Activated naive CD4-positive, alpha-beta T cell treated with Interleukin-2 at 50 U/mL for 16 hours (primary cell): ENCODE measurements at regions not wholly inside any gene's neighbourhood (a gene's known extent, or its start where the extent isn't known, plus 50 kb on each side); places are given as distances from the start of the nearest gene placed in this dataset.
"Not testable (repeated sequence)": the region's sequence is repeated elsewhere in the genome, so short reads cannot be mapped to it uniquely, and the experiment has no call there.

ENCODE experiments used
- DNase-seq: peaks from one replicate; pipeline ENCODE4 v3.0.0-alpha.2; 2020

DNA sequence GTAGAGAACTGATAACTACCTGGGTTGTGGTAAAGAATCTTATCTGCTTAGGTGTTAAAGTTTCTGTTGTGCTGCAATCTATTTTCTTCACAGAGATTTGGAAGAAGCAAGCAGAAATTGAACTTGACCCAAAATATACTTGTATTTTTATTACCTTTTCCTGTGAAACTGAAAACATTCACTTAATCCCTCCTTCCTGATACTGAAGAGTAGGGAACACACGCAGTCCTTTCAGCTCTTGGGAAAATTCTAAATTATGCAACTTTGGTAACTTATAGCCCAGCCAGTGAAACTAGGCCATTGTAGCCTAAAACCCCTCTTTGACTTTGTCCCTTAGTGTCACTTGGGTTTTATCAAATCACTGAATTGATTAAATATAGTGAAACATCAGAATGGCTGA, 128.4 kb upstream of the MEIS1 start:
- no peak for DNase-seq

DNA sequence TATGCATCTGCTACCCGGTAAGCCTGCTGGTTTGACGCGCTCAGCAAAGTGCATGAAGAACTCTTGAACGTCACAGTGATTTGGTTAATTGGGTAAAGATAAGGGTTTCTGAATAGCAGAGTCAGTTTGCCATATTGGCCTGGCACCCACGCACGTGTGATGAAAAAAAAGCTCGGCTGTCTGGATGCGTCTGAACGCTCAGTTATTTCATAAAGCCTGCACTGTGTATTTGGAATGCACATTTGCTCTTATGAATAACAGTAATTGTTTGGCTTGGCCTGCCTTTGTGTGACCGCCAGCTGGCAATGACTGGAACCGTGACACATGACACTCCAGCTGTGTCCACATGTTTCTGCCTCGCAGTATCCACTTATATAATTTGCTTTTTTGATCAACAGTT, 129.2 kb upstream of the MEIS1 start:
- DNase-seq, result no peak

DNA sequence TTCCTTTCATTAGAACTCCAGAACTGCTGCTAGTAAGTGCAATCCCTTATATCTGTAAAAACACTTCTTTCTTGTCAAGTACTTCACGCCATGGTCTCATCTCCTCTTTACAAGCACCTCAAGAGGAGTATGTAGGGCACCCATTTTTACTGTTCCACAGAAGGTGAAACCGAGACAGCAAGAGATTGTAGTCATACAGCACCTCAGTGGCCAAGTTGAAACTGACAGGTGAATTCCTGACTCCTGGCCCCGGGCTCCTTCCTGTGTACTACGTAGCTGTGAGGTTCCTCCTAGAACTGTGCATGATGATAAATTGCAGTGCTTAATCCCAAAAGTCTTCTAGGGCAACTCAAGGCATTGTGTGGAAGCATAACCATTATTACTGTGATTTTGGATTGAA, 131.5 kb upstream of the MEIS1 start:
- no peak for DNase-seq

DNA sequence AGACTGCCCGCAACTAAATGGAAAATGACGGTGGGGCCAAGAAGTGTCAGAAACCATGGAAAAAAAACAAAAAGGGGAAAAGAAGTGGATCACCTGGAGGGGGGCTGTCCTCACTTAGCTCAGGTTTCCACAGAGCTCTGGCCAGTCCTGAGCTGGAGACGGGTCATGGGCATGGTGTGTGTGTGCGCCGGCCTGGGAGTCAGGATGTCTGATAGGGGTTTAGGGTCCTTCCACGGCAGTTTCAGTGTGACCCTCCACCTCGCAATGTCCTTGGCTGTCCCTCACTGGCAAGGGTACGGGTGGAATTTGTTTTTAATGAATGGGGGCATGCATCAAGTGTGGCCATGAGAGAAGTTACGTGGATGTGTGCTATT, 133.2 kb upstream of the MEIS1 start:
- DNase-seq, result no peak

DNA sequence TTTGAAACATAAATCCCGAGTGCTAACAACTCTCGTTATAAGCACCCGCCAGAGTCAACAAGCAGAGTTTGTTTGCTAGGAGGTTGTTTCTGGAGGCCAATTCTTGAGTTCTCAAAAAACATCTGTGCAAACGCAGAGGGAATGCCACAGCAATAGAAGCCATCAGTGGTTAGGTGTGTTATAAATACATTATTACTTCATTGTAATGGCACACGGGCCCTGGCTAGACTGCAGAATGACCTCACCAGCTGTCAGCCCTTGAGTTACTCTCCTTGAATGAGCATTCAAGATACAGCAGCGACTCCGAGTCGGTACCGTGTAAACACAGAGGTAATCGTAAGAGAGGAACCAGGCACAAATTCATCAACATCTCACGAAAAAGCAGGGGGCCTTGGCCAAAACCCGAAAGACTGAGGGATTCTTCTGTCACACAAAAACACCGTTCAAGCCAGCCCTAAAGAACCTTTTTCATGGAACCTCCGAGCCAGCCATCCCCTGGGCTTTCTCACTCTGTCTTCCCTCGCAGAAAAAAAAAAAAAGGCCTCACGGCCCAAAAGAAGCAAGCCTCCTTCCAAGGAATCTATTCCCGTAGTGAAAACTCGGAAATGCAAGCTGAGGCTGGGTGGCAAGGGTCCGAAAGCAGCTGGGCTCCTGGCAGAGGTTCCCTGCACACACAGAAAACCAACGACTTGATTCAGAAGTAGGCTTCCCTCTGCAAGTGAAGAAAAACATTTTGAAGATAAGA, 133.7 kb upstream of the MEIS1 start:
- no peak for DNase-seq

DNA sequence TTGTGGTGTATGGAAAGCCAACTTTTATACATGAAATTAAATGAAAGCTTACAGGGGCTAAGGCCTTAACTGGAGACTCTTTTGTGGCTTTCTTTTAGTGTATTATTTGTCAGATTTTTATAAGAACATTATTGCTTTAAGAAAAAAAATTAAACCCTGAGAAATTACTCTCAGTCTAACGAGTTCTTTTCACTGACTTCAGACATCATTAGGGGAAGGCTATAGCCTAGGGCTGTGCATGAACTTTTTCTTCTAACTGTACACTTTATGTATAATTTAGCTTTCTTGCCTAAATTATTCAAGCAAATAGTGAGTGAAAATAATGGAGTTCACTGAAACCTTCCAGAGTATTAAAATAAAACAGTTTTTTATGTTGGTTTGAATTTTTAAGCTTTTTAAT, 151.1 kb upstream of the MEIS1 start:
- DNase-seq, result no peak

DNA sequence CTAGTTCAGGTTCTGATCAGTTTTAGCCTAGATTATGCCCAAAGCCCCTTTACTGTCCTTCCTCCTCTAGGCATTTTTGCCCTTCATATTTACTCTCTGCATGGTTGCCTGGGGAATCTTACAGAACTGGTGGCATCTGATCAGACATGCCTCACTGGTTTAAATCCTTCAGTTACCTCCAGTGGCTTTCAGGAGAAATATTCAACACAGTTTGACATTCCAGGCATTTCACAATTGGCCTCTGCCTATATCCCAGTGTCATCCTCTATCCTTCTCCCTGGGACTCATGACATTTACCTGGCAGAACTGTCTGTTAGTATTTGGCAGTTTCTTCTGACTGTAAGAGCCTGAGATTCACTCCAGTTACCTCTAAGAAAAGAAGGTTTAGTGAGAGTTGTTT, 152.9 kb upstream of the MEIS1 start:
- no peak for DNase-seq

DNA sequence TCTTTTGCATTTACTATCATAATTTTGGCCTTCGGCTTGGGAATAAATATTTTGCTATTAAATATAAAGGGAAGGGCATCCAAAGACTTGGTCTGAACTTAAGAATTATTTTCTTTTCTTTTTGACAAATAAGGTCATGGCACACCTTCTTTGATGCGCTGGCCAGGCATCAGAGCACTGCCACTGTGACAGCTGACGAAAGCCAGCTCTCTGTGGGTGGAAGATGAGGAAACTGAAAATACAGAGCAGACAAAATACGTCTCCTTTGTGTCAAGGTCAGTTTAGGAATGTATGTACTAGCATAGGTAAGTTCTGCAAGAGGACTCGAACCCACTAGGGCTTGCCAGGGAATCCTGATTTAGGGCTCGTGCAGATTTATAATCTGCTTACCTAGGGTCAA, 155.9 kb upstream of the MEIS1 start:
- DNase-seq, result no peak

DNA sequence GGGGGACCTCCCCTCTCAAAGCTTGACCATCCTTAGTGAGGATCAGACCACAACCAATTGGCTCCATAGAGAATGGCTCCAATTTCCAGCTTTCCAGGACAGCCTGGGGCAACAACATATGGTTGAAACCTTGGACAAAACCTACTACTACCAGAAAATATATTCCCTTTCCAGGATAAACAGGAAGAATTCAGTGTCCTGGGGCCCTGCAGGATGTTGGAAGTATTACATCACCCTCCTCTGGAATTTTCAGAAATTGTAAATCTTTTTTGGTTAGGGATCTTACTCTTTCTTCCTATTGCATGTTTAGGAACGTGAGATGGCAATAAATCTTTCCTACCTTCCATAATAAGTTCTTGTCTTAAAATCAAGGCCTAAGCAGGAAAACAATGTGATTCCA, 158.9 kb upstream of the MEIS1 start:
- DNase-seq, result no peak

DNA sequence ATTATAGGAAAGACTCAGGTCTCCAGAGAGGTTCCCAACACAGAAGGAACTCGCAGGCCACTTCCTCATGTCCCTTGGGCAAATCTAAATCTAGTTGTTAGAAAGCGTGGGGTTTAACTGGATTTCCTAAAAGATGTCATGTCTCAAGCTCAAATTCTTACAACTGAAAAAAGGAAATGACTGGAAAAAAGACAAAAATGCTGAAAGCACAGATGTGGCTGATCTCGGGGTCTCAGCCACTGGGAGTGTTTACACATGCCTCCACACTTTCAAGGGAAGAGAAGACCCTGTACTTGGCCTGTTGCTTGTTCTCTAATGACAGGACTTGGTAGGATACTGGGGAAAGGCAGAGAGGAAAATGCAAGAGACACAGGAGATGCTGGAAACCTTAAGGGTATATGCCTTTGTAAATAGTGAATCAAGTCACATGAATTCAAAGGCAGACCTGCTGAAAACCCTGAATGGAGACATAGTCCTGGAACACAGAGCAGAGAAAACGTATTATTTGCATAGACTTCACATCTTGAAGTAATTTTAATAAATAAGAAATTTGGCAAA, 160.9 kb upstream of the MEIS1 start:
- no peak for DNase-seq

DNA sequence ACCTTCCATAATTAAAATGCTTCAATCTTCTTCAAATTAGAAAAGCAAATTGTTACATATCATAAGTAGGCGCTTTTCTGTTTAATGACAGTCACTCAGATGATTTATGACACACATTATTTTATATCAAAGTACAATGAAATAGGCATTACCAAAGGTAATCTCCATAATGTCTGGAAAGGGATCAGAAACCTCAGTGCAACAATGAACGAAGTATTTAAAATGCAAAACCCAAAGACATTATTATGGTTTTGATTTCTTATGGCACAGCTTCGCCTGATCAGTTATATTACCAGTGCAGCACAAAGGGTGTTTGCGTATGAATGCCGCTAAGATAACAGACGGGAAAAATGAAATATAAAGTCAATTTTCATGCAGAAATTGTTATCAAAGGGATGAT, 162.2 kb upstream of the MEIS1 start:
- DNase-seq, result no peak

DNA sequence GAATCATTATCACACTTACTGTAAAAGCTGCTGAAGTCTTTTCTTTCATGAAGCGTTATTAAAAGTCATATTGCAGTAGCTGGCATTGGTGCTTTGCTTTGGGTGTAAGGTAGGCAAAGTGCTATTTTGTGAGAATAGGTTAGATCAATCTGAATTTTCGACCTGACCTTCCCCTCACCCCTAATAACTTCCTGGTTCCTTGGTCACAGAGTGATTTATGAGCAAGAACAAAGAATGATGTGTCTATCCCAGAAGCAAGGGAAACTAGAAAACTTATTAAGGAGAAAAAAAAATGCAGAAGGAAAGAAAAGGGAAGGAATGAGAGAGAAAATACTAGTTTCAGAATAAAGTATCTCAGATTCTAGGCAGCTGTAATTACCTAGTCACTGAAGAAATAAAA, 163.1 kb upstream of the MEIS1 start:
- DNase-seq, result no peak

DNA sequence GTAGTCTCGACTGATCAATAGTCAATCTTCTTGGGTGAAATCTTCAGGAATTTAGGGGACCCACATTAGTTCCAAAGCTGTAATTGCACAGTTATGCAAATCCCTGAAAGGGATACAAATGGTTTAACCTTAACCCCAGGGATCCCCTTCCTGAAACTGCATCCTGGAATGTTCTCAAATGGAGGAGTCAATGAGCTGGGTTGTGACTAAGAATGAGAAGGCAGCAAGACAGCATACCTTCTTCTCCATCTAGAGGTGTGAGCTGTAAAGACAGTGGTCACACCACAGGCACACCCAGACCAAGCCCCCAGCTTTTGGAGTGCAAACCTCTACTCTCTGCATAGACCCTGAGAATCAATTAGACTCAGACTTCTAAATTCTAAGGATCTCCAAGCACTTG, 164.7 kb upstream of the MEIS1 start:
- no peak for DNase-seq

DNA sequence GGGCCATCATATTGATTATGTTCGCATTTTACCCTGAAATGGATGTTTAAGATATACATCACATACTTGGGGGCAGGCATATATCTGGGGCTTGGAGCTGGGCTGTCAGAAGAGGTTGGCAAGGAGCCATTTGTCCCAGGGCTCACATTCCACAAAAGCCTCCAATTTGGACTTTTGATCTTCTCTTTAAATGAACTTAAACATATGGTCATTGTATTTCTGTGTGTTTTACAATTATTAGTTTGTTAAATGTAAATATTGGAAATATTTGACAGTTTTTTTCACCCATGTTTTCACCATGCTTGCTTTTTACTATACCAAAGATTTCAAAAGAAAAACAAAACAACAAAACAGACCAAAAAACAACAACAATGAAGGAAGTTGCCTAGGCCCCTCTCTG, 165.8 kb upstream of the MEIS1 start:
- no peak for DNase-seq

DNA sequence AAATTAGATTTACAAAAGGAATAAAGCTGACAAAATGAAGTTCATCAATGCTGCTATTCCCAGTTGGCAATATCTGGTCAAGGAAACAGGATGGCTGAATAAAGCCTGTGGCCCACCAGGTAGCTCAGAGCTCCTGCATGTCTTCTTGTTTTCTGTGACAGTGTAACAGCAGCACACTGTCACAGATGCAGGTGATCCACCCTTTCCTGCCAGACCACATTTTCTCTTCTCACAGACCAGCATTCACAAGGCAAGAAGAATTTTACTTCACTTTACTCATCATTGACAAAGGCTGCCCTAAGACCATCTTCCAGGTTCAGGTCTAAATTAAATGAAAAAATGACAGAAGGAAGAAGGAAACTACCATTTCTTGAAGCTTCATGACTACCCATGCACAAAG, 166.2 kb upstream of the MEIS1 start:
- no peak for DNase-seq

DNA sequence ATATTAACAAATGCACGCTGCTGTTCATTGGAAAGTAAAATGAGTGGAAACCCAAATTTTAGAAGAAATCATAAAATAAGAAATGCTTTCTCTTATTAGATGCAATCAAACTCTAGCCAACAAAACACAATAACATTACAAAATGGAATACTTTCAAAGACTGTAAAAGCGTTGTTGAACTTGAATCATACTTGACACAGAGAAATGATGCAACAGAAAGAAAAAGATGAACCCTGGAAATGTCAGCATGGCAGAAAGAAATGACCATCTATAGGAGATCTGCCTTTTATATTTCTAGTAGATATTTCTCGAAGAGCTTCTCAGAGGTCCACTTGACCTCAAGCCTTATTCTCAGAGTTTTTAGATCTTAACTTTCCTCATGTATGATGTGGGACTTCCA, 170.6 kb upstream of the MEIS1 start:
- no peak for DNase-seq

DNA sequence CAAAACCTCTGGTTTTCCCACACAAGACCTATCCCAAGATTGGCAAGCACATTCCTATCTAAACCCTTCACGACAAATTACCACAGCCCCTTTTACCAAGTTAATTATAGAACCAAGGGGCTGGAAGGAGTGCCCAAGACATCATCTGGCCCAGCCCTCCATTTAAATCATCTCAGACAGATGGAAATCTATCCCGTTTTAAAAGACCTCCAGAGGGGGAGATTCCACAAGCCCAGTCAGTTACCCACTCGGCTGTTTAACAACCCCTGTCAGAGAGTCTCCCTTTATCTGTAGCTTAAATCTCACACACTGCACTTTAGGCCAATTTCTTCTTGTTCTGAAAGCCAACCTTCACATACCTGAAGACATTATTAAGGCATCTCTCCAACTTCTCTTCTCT, 179.1 kb upstream of the MEIS1 start:
- no peak for DNase-seq

DNA sequence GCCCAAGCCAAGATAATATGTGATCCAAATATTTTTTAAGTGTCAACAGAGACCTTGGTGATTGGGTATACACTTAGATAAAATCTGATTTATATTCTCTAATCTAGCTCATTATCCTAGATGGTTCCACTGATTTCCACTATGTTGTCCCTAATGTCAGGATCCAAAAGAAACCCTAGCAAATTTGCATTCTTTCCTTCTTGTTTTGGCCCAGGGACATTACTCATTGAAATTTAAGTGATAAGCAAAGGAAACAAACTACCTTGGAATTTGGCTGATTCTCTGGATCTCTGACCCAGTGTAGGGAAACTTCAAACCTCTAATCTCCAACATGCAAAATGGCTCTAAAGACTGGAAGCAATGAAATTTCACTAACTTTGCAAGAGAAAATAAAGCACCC, 179.8 kb upstream of the MEIS1 start:
- DNase-seq, result no peak

DNA sequence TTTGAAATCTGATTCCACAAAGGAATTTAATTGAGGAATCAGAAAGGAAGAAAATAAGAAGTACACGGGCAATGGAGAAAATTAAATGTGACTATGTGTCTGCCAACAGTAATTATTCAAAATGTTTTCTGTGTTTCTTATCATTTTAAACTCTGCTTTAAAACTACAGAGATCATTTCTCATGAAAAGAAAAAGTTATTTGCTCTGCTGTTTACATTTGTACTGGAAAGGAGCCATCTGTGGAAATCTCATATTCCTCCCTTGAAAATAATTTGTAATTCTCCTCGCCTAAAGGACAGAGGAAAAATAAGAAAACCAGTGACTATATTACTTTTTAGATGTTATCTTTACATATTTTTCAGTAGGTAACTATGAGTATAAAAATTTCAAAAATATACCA, 181.9 kb upstream of the MEIS1 start:
- no peak for DNase-seq

DNA sequence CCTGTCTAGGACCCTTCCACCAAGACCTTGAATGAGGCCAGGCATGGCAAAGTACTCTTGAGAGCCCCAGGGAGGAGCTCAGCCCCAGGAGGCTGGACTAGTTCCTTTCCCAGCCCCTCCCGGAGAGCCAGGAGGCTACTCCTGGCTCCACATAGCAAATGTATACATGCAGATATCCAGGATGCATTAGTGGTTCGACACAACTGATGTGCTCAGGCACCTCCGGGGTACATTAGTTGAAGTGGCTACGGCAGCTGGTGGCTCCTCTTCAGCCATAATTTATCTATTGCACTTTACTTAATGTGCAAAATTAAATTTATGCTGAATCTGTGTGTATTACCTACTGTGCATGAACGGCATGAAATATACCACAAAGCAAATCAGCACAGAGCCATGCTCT, 182.8 kb upstream of the MEIS1 start:
- DNase-seq, result no peak

DNA sequence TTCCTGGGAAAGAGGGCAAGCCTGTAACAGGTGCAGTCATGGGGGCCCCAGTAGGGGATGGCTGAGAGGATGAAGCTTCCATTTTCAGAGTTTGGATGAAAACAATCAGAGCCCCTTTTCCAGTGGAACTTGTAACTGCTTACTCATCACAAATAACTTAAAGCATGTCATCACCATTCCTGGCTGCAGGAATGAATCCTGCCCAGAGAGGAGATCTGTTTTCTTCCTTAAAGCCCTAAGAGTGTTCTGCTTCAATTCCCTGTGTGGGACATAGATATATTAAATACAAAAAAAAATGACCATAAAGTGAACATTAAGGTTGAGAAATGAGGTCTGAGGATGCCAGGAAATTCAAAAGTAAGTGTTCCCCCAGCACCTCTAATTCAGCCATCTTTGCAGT, 183.4 kb upstream of the MEIS1 start:
- DNase-seq, result no peak

DNA sequence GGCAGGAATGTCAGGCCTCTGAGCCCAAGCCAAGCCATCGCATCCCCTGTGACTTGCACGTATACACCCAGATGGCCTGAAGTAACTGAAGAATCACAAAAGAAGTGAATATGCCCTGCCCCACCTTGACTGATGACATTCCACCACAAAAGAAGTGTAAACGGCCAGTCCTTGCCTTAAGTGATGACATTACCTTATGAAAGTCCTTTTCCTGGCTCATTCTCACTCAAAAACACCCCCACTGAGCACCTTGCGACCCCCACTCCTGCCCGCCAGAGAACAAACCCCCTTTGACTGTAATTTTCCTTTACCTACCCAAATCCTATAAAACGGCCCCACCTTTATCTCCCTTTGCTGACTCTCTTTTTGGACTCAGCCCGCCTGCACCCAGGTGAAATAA, 185.8 kb upstream of the MEIS1 start:
- not testable (repeated sequence) for DNase-seq

DNA sequence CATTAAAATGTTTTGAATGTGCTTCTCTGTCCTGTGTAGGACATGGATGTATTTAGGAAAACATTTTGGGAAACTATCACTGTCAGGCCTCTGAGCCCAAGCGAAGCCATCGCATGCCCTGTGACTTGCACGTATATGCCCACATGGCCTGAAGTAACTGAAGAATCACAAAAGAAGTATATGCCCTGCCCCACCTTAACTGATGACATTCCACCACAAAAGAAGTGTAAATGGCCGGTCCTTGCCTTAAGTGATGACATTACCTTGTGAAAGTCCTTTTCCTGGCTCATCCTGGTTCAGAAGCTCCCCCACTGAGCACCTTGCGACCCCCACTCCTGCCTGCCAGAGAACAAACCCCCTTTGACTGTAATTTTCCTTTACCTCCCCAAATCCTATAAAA, 191.1 kb upstream of the MEIS1 start:
- DNase-seq, result not testable (repeated sequence)

DNA sequence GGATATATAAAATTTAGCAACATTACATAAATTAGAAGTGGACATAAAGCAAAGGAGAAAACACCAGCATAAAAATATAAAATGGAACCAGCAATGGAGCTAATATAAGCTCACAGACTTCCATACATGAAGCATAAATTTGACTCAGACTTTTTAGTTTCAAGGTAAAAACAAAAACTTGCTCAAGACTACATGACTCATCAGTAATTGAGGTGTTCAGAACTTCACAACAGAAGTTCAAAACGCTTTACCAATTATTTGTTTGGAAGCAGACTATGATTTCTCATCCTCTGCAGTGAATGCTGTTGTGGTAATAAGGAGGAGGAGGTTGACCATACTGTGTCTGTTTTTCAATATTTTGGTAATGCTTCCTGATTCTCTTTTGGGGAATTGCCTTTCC, 192.0 kb upstream of the MEIS1 start:
- DNase-seq, result not testable (repeated sequence)

DNA sequence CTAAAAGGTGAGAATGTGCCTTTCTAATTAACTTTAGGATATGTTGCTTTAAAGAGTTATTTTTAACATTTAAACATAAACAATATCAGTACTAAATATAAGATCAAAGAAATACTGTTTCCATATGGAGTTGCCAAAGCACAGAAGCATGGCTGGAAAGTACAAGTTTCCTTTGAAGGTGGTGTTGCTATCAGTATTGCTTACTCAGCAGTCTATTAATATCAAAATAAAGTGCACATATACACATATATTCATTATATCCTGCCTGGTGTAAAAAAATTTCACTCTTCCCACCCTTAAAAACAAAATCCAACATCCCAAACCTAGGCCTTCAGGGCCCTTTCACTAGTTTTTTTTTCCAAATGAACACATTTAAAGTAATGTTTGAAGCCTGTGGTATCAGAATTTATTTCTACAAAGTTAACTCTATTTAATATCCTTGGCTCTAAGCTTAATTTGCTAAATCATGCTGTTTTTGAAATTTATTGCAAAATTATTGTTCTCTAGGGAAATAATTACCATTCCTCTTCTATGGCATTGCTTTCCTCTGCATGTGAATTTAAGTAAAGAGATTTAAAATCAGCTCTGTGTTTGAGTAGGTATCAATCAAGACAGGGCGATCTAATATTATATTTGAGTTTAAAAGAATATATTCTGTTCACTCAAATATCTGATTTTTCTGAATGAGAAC, 192.7 kb upstream of the MEIS1 start:
- DNase-seq, result no peak
